IMR-90 (cell line): ENCODE measurements at regions not wholly inside any gene's neighbourhood (a gene's known extent, or its start where the extent isn't known, plus 50 kb on each side); places are given as distances from the start of the nearest gene placed in this dataset. TPM values are rescaled to one million over a fixed set of nuclear protein-coding genes. Genes with fewer than 3 reads are reported as not detected.

Source experiments
- ATAC-seq: fragments of 200-7000 bp; cut with Tn5 transposase; 2 replicates; pipeline ENCODE4 v1.9.1; 2020; ENCODE audit warnings: low read depth, mild to moderate bottlenecking, moderate library complexity
- BruUV-seq: library from RNA; stranded (reverse); fragments of 400-500 nt; replicated peaks from 2 replicates; lab custom pipeline; 2021; lab: Mats Ljungman, UMichigan
- CTCF ChIA-PET: fragments of 300-600 bp; formaldehyde crosslinking; extraction: SDS; loops from one replicate; lab custom pipeline; 2021; ENCODE audit warnings: antibody characterized with exemption; lab: Yijun Ruan, JAX
- POLR2A ChIA-PET: fragments of 300-600 bp; sonication (Branson Sonifier 250); formaldehyde crosslinking; loops from one replicate; lab custom pipeline; 2022; ENCODE audit warnings: antibody characterized with exemption; ENCODE audit not compliant: unreplicated experiment; lab: Charles Lee
- DNase-seq: peaks from one replicate; pipeline ENCODE4 v3.0.0; 2013
- H2AFZ ChIP-seq: replicated peaks from 2 replicates; pipeline ENCODE3; 2013; ENCODE audit warnings: low read length, mild to moderate bottlenecking; ENCODE audit not compliant: poor library complexity
- H2AK5ac ChIP-seq: 2 replicates; pipeline ENCODE4 v1.6.1; 2013; ENCODE audit warnings: low read depth, low read length, inconsistent platforms
- H2AK9ac ChIP-seq: replicated peaks from 2 replicates; pipeline ENCODE3; 2013; ENCODE audit warnings: mild to moderate bottlenecking, low read depth, low read length, moderate library complexity; ENCODE audit not compliant: poor library complexity
- H2BK120ac ChIP-seq: 2 replicates; pipeline ENCODE4 v1.6.1; 2013; ENCODE audit warnings: low read depth, low read length, inconsistent platforms
- H2BK15ac ChIP-seq: 3 replicates; pipeline ENCODE4 v1.6.1; 2013; ENCODE audit warnings: low read depth, low read length, inconsistent platforms
- H2BK20ac ChIP-seq: 2 replicates; pipeline ENCODE4 v1.6.1; 2013; ENCODE audit warnings: low read depth, mild to moderate bottlenecking, inconsistent platforms, low read length, moderate library complexity
- H2BK5ac ChIP-seq: 2 replicates; pipeline ENCODE4 v1.6.1; 2013; ENCODE audit warnings: mild to moderate bottlenecking, low read depth, low read length, inconsistent platforms; ENCODE audit not compliant: poor library complexity, severe bottlenecking
- H3K14ac ChIP-seq: replicated peaks from 2 replicates; pipeline ENCODE4 v1.6.1; 2013; ENCODE audit warnings: low read depth, low read length, inconsistent platforms
- H3K18ac ChIP-seq: 2 replicates; pipeline ENCODE4 v1.6.1; 2013; ENCODE audit warnings: low read depth, low read length, control low read depth
- H3K23ac ChIP-seq: 2 replicates; pipeline ENCODE4 v1.6.1; 2013; ENCODE audit warnings: low read depth, low read length, inconsistent platforms
- H3K27ac ChIP-seq: 2 replicates; pipeline ENCODE4 v1.5.1; 2013; ENCODE audit warnings: mild to moderate bottlenecking, control low read depth, low read length; ENCODE audit not compliant: insufficient read depth
- H3K27me3 ChIP-seq: 2 replicates; pipeline ENCODE4 v1.6.1; 2013; ENCODE audit warnings: low read length; ENCODE audit not compliant: control insufficient read depth, insufficient read depth
- H3K36me3 ChIP-seq: 2 replicates; pipeline ENCODE4 v1.6.1; 2013; ENCODE audit warnings: low read length, mixed read lengths; ENCODE audit not compliant: control insufficient read depth, insufficient read depth
- H3K4ac ChIP-seq: 2 replicates; pipeline ENCODE4 v1.6.1; 2013; ENCODE audit warnings: low read depth, low read length, inconsistent platforms
- H3K4me1 ChIP-seq: 2 replicates; pipeline ENCODE4 v1.6.1; 2013; ENCODE audit warnings: low read length, mixed read lengths; ENCODE audit not compliant: control insufficient read depth, insufficient read depth
- H3K4me2 ChIP-seq: 2 replicates; pipeline ENCODE4 v1.6.1; 2013; ENCODE audit warnings: low read depth, mild to moderate bottlenecking, control low read depth, low read length, moderate library complexity
- H3K4me3 ChIP-seq: 2 replicates; pipeline ENCODE4 v1.5.1; 2013; ENCODE audit warnings: low read depth, mild to moderate bottlenecking, control low read depth, low read length, moderate library complexity; ENCODE audit not compliant: insufficient read depth
- H3K56ac ChIP-seq: 2 replicates; pipeline ENCODE4 v1.6.1; 2013; ENCODE audit warnings: low read length, inconsistent platforms; ENCODE audit not compliant: insufficient read depth; ENCODE audit errors: extremely low read depth
- H3K79me1 ChIP-seq, 2 experiments: 2 replicates each; pipeline ENCODE4 v1.6.1; 2013; ENCODE audit warnings: low read length in 2 of 2, inconsistent platforms in 1 of 2, low read depth in 1 of 2
- H3K9ac ChIP-seq: 2 replicates; pipeline ENCODE4 v1.6.1; 2013; ENCODE audit warnings: low read depth, low read length, control low read depth
- H3K9me1 ChIP-seq: 2 replicates; pipeline ENCODE4 v1.6.1; 2013; ENCODE audit warnings: low read length, inconsistent platforms; ENCODE audit not compliant: insufficient read depth
- H3K9me3 ChIP-seq: 2 replicates; pipeline ENCODE4 v1.6.1; 2013; ENCODE audit warnings: low read length; ENCODE audit not compliant: control insufficient read depth, insufficient read depth
- H4K20me1 ChIP-seq: 2 replicates; pipeline ENCODE4 v1.6.1; 2013; ENCODE audit warnings: low read length, inconsistent platforms; ENCODE audit not compliant: insufficient read depth
- H4K5ac ChIP-seq: 2 replicates; pipeline ENCODE4 v1.6.1; 2013; ENCODE audit warnings: mild to moderate bottlenecking, low read depth, low read length, control low read depth
- H4K8ac ChIP-seq, 2 experiments: 2 replicates each; pipeline ENCODE4 v1.6.1; 2013; ENCODE audit warnings: low read depth in 2 of 2, low read length in 2 of 2, control low read depth in 1 of 2, inconsistent platforms in 1 of 2
- H4K91ac ChIP-seq: 2 replicates; pipeline ENCODE4 v1.6.1; 2013; ENCODE audit warnings: low read depth, low read length, inconsistent platforms; ENCODE audit not compliant: insufficient read depth
- BHLHE40 ChIP-seq: fragments of 150-350 bp; IDR thresholded peaks from 2 replicates; pipeline ENCODE4 v1.6.1; 2016; ENCODE audit warnings: mild to moderate bottlenecking, low read depth, low read length
- CTCF ChIP-seq: conservative IDR thresholded peaks from 2 replicates; pipeline ENCODE4 v1.5.1; 2012; ENCODE audit warnings: mild to moderate bottlenecking, low read depth, low read length, improper control_type of control experiment
- FOS ChIP-seq: fragments of 150-350 bp; IDR thresholded peaks from 2 replicates; pipeline ENCODE4 v1.6.1; 2016; ENCODE audit warnings: low read depth, low read length
- MAFK ChIP-seq: IDR thresholded peaks from 2 replicates; pipeline ENCODE4 v1.6.1; 2012; ENCODE audit warnings: low read depth, low read length, improper control_type of control experiment
- MXI1 ChIP-seq: IDR thresholded peaks from 2 replicates; pipeline ENCODE4 v1.6.1; 2012; ENCODE audit warnings: low read depth, mild to moderate bottlenecking, low read length, moderate library complexity, borderline replicate concordance
- NFE2L2 ChIP-seq: fragments of 150-350 bp; IDR thresholded peaks from 2 replicates; pipeline ENCODE4 v1.6.1; 2016; ENCODE audit warnings: low read depth, mild to moderate bottlenecking, low read length
- POLR2A ChIP-seq: IDR thresholded peaks from 2 replicates; pipeline ENCODE4 v1.6.1; 2012; ENCODE audit warnings: mild to moderate bottlenecking, low read depth, low read length
- RCOR1 ChIP-seq: IDR thresholded peaks from 2 replicates; pipeline ENCODE4 v1.6.1; 2012; ENCODE audit warnings: mild to moderate bottlenecking, low read length, improper control_type of control experiment; ENCODE audit not compliant: insufficient replicate concordance
- dilution Hi-C: fragments of 300-500 bp; cut with HindIII; formaldehyde crosslinking; loops from one replicate; pipeline ENCODE4 v1.14.3; 2018; ENCODE audit warnings: low sequenced_read_pairs; ENCODE audit not compliant: unreplicated experiment
- in situ Hi-C: fragments of 300-500 bp; cut with MboI; formaldehyde crosslinking; loops from 3 replicates; pipeline ENCODE4 v1.14.3; 2019; ENCODE audit warnings: low sequenced_read_pairs, inconsistent platforms, mixed read lengths
- intact Hi-C: fragments of 100-400 bp; cut with micrococcal nuclease; formaldehyde crosslinking; loops from 2 replicates; pipeline ENCODE4 v1.10.0; 2022
- microRNA-seq, 2 experiments: library from miRNA; stranded (forward) in 1 of 2; unstranded in 1 of 2; fragments of 10-50 nt in 1 of 2; fragments of <30 nt in 1 of 2; gene quantifications in 1 of 2; microRNA quantifications in 1 of 2; one replicate each; pipeline versions ENCODE3 to v1.1.0; 2013 to 2020; ENCODE audit not compliant: insufficient read depth in 1 of 2, insufficient read length in 1 of 2, unreplicated experiment in 1 of 2
- small RNA-seq, 5 experiments: library from RNA; depleted of rRNA; stranded (forward); fragments of <200 nt; gene quantifications; one replicate each; pipeline ENCODE3, GENCODE V24; 2012
- TF ChIP-seq, protein P1 (sequence below): fragments of 150-350 bp; IDR thresholded peaks from 2 replicates; pipeline ENCODE4 v1.6.1; 2017; ENCODE audit warnings: mild to moderate bottlenecking, antibody characterized with exemption, low read length, low read depth

DNA sequence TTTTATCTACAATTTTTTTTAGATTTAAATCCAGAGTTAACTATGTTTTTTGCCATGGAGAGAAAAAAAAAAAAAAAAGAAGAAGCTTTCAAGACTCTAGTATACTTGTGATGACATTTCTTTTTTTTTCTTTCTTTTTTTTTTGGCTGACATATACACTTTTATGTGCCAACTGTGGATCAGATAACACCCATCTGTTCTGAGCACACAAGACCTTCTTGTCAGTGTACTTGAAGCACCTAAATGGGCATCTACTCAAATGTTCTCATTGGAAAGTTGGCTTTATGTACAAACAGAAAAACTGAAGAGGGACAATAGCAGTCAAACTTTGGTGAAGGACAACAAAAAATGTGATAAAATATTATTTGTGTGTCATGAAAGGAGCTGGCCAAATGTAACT, 904.5 kb downstream of the GRIK2 start:
- no peak overlapping the region for H2BK20ac ChIP-seq
- intact Hi-C loops (no loop called here), dilution Hi-C loops (no loop called here), in situ Hi-C loops (no loop called here)
- H3K56ac ChIP-seq, result no peak overlapping the region
- no peaks in the 10 kb centered on the region for H3K79me1 ChIP-seq
- TF ChIP-seq RCOR1 (no peak), BHLHE40 (no peak), NFE2L2 (no peak), POLR2A (no peak), FOS (no peak), CTCF (no peak), MAFK (no peak), MXI1 (no peak)
- TF ChIP-seq, protein P1, sequence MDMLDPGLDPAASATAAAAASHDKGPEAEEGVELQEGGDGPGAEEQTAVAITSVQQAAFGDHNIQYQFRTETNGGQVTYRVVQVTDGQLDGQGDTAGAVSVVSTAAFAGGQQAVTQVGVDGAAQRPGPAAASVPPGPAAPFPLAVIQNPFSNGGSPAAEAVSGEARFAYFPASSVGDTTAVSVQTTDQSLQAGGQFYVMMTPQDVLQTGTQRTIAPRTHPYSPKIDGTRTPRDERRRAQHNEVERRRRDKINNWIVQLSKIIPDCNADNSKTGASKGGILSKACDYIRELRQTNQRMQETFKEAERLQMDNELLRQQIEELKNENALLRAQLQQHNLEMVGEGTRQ, result no peak
- no peak overlapping the region for H3K9ac ChIP-seq
- no peak overlapping the region for H3K4me2 ChIP-seq
- H3K27ac ChIP-seq, result no peak overlapping the region
- no peaks in the 10 kb centered on the region for H3K27me3 ChIP-seq
- H4K20me1 ChIP-seq, result no peaks in the 10 kb centered on the region
- no peak overlapping the region for H2AFZ ChIP-seq
- H3K4me3 ChIP-seq, result no peak overlapping the region
- ATAC-seq (no peak), DNase-seq (no peak)
- no peaks in the 10 kb centered on the region for H3K4me1 ChIP-seq
- peaks cover 5% of the 10 kb centered on the region for H3K9me3 ChIP-seq
- no peak overlapping the region for H4K91ac ChIP-seq
- no peak overlapping the region for H2BK15ac ChIP-seq
- no peak overlapping the region for H3K4ac ChIP-seq
- H2AK5ac ChIP-seq, result no peak overlapping the region
- no peaks in the 10 kb centered on the region for H3K9me1 ChIP-seq
- H2BK5ac ChIP-seq, result no peak overlapping the region
- H4K8ac ChIP-seq, result no peak overlapping the region
- CTCF ChIA-PET, result interaction anchor here (0.6 kb wide), 1 partner anchor 616 kb away, joined by 3 read pairs; no protein-coding TSS in a partner anchor
- no peak overlapping the region for H4K5ac ChIP-seq
- H3K36me3 ChIP-seq, result no peaks in the 10 kb centered on the region
- no peak overlapping the region for H2BK120ac ChIP-seq
- no peak overlapping the region for H2AK9ac ChIP-seq
- no peak overlapping the region for H3K14ac ChIP-seq
- H3K23ac ChIP-seq, result no peak overlapping the region
- no peak overlapping the region for H3K18ac ChIP-seq
- no TSS peak for BruUV-seq
- POLR2A ChIA-PET, result no interaction called here

Small RNA genes in the stretch of these regions (microRNA-seq; reads per million reads assigned to microRNA genes)
- gene RF00438 (ENCODE audit: insufficient read depth, insufficient read length), result not detected

Small RNA genes in the stretch of these regions (small RNA-seq; reads per million reads assigned to genes)
- gene RF00438, result 0 to 0.04 (median 0) reads per million in 5 experiments
